HG03196 (cell line): ENCODE measurements at regions not wholly inside any gene's neighbourhood (a gene's known extent, or its start where the extent isn't known, plus 50 kb on each side); places are given as distances from the start of the nearest gene placed in this dataset.

ENCODE experiments used
- ATAC-seq: cut with Tn5 transposase; IDR thresholded peaks from one replicate; pipeline ENCODE4 v1.9.1; 2021; ENCODE audit not compliant: unreplicated experiment

DNA sequence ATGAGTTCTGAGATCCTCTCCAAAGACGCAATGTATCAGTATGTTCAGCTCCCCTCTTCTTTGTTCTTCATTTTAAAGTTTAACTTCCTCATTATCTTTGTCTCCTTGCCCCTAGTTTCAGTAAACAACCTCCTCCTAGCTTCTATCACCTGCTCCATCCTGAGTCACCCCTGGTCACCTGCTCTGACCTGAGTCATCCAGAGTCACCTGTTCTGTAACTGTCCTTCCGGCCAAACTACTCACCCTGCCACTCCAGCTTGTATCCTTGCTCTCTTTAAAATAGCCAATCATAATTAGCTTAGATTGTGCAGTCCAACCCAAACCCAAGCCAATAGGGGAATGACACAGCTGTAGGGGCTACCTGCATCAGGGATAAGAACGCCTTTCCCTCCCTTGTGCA, 332.0 kb downstream of the OLFM3 start:
- no peak for ATAC-seq

GRCh38 chr1:101667761-101668160, 329.0 kb downstream of the OLFM3 start:
- no peak for ATAC-seq

DNA sequence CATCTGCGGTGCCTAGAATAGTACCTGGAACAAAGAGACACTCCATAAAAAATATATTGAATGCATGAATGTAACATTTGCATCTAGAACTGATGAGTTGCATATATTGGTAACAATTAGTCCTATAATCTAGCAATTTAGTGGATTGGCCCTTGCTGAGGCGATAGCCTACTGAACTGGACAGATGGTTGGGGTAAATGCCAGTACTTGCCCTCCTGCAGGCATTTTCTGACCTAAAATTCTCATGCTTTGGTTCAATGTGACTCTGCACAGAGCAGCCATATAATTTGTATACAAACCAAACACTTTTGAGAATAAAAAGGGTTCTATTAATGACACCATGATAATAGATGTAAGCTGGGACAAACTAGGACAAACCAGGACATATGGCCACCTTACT, 313.6 kb downstream of the OLFM3 start:
- no peak for ATAC-seq

DNA sequence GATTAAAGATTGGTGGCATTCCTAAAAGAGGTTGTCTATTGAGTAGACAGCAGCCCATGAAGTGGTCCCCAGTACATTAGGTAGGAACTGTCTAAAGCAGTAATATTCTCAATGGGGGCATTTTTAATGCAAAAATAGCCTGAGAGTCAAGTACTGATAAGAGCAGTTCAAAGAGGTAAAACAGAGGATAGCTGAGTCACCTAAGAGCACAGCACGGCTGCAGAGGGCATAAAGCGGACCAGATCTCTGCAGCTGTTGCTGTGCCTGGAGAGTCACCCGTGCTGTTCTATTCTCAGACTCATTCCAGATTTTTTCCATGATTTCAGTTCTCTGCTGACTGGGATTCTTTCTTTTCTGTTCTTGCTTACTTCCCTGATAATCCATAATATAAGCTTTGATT, 313.2 kb downstream of the OLFM3 start:
- no peak for ATAC-seq

GRCh38 chr1:101697072-101697471, 299.7 kb downstream of the OLFM3 start:
- ATAC-seq: no peak

- ATAC-seq: no peak
Observed at GRCh38 chr1:101698681-101699080, 298.0 kb downstream of the OLFM3 start.

DNA sequence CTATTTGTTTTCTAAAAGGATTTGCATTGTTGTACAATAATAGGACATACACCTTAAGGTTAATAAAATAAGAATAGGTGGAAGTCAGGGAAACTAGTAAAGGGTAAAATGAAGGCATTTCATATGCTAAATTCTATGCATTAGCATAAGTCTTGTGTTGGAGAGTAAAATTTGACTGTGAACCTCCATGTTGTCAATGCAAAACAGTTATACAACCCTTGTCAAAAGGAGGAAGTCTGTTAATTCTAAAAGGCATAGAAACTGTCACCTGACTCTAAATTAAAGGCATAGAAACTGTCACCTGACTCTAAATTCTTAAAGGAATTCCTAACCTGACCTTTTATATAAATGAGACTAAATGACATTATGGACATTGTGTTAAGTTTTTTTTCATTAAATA, 291.8 kb downstream of the OLFM3 start:
- ATAC-seq: no peak

DNA sequence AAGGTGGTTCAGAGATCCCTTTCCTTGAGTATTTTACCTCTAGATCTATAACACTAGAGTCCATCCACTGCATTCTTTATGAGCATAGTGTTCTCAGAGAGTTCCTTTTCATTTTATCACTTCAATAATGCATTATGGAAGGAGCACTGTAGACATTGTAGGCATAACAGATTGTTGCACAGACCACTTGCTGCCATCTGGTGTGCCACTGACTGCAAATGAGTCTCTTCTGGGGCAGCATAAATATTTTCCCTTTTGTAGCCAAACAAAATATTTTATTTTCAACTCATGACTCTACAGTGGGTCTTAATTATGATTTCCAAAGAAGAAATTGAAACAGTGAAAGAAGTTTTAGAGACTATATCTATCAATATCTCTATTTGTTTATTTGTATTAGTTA, 290.4 kb downstream of the OLFM3 start:
- ATAC-seq: no peak

GRCh38 chr1:101709721-101710120, 287.0 kb downstream of the OLFM3 start:
- no peak for ATAC-seq

- ATAC-seq: no peak
Observed at GRCh38 chr1:101713760-101714159, 283.0 kb downstream of the OLFM3 start.

DNA sequence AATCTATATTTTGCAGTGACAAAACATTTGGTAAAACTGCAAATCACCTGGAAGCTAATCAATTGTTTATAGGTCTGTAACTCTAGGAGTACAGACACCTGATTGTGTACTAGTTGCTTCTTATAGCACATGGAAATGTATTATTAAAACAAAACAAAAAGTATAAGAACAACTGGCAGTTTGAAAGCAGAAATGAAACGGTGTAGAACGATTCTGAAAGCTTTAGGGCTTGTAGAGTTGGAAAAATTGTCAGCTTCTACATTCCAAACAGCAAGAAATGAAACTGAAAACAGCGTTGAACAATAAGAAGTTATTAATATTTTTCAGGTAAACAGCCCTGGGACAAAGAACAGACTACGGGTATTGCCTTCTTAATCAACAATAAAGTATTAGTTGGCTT, 273.3 kb downstream of the OLFM3 start:
- no peak for ATAC-seq

- ATAC-seq: no peak
Observed at GRCh38 chr1:101728029-101728428, 268.7 kb downstream of the OLFM3 start.

DNA sequence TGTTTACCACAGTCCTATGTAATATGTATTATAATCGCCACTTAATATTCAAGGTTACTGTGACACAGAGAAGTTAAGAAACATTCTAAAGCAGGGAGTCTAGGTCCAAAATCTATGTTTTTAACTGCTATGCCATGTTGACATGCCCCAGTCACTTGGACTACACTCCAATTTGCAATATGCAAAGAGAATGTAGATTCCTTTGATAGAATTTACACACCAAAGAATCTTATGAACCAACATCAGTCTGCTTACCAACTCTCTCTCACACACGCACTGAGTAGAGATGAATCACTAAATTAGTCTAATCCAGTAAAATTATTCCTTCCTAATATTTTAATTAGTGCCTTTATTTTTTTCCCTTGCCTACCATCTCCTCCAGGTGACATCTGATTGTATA, 266.2 kb downstream of the OLFM3 start:
- no peak for ATAC-seq

DNA sequence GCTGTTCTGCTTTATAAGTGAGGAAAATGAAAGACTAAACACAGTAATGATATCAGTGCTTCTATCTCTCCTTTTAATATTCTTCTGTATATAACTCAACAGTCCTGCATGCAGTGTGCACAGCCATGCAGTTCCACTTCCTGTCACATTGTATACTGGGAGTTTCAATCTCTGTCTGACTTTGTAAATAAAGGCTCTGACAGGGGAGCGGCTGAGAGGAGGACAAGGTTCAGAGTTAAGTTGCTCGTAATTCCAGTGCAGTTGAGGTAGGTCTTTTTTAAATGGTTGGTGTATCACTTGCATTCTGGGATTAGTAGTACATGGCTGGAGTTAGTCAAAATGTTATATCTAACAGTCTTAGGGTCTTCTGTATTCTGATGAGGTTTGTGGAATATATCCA, 264.5 kb downstream of the OLFM3 start:
- ATAC-seq: no peak

DNA sequence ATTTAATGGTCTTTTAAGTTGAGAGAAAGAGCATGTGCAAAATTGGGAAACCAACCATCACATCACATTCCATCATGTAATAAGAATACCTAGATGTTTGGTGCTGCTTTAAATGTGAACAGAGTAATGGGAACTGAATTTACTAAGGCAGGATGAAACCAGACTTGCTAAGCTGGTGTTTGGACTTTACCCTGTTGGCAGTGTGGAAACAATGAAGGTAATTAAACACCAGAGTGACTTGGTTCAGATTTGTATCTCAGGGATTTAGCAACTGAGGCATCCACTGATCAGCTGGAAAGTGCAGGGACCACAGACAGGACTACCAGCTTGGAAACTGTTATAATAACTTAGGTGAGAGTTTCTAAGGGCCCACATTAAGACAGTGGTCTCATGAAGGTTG, 263.4 kb downstream of the OLFM3 start:
- ATAC-seq: no peak

DNA sequence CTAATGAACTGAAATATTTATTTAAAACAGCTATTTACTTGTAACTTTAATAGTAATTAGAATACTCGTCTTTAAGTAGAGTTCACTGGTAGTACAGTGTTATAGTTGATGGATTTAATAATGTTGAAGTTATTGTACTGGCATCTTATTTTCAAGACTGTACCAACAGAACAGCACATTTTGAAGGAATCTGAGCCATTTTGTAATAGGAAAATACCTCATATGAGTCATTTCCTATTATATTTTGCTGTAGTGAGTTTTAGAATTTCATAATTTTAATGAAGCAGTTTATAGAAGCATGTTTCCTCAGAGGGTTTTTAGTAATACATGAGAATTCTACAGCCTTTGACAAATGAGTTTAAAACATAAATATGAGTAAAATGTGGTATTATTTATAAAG, 258.3 kb downstream of the OLFM3 start:
- ATAC-seq: no peak

DNA sequence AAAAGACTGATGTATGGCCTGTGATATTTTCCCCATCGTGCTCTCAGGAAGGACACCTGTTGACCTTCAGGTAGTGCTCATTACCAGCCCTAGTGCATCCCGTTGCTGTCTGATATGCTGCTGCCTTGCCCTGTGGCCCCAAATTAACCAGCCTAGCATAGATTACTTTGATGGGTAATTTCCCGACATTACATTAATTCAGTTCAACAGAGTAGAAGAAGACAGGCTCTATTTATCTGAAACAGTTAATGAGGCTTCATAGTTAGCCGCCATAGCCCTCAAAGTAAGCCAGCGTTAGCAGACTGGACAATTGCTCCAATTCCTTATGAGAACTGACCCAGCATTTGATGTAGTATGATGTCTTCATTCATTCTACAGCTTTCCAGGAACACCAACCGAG, 257.6 kb downstream of the OLFM3 start:
- ATAC-seq: no peak

DNA sequence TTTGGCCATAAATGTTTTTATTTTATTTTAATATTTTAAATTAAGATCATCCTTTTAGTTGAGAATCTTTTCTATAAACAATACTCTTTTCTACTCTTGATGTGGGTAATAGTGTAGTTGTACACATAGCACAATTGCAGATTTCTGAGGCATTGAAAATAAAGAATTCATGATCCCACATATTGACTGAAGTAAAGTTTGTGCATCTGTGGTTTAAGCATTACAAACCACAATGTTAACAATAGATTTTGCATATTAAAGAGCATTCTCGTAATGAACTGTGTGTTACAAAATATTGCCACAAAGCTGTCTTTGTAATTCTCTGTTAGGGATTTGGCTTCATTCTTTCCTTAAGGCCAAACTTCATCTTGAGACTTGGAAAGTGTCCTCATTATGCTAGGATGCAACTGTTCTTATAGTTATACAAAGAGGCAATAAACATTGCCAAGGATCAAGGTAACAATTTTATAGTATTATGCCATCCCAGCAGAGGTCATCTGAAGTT, 256.8 kb downstream of the OLFM3 start:
- no peak for ATAC-seq

GRCh38 chr1:101741910-101742309, 254.8 kb downstream of the OLFM3 start:
- no peak for ATAC-seq

DNA sequence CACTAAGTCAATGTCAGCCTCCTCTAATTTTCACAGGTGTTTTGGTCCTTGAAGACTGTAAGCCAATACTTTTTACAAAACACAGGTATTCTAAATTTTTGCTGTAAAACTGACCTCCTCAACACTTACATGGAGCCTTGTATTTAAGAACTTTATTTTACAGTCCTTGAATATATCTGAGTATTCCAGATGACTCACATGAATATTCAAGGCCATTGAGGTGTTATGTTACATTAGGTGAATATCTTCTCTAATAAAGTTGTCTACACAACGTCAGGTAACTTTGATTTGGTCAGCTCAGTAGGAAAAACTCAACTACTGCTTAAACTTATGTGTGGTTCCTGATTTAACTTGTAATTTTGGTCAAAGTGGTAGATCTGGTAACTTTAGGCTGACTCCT, 254.2 kb downstream of the OLFM3 start:
- ATAC-seq: no peak

DNA sequence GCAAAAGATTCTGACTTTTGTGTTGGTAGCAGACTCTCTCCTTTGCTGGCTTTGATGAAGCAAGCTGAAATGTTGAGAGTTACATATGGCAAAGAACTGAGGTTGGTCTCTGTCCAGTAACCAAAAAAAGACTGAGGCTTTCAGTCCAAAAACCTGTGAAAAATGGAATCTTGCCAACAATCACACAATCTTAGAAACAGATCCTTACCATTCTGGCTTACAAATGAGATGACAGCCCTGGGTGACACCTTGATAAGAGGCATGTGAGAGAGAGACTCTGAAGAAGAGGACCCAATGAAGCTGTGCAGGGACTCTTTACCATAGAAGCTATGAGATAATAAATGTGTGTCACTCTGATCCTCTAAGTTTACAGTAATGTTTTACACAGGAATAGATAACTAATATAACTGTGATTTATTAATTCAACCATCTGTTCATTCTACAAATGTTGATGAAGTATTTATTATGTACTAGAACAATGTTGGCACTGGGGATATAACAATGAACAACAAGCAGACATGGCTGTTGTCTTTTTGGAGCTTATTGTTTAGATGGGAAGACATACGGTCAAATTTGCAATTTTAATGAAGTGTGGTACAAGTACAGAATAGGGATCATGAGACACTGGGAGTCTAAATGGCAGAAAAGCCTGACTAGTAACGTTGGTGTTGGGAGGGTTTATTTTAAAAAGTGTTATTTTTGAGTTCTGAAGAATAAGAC, 251.0 kb downstream of the OLFM3 start:
- no peak for ATAC-seq

- ATAC-seq: no peak
Observed at GRCh38 chr1:101748077-101748476, 248.6 kb downstream of the OLFM3 start.
